HuH-7.5 (cell line): ENCODE measurements at regions not wholly inside any gene's neighbourhood (a gene's known extent, or its start where the extent isn't known, plus 50 kb on each side); places are given as distances from the start of the nearest gene placed in this dataset.

ENCODE experiments used
- DNase-seq: peaks from one replicate; pipeline ENCODE4 v3.0.0; 2011; ENCODE audit warnings: low spot score

DNA sequence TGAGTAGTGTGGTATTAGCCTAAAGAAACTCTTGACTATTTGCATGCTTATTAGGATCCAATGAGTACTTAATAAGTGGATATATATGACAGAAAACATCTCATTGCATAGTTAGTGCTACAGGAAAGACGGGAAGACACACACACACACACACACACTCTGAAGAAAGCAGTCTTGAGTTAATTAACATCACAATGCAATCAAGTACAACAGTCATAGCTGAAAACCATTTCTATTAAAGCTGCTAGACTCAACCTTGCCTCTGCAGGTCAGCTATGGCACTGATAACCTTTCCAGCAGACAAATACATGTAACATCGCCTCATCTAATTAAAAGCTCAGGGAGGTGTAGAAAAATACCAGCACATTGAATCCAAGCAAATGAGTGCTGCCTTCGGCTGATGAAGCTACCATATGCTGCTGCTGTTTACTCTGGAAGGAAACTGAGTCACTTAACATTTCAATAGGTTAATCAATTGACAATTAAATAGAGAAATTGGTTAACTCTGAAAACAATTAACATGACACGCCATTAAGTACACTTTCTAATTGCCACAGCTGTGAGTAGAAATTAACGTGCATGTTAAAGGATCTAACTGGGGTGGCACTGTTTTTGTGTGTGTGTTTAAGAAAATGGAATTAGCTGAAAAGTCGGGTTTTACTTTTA lies 93.2 kb upstream of the OTX2 start:
- DNase-seq, result no peak

DNA sequence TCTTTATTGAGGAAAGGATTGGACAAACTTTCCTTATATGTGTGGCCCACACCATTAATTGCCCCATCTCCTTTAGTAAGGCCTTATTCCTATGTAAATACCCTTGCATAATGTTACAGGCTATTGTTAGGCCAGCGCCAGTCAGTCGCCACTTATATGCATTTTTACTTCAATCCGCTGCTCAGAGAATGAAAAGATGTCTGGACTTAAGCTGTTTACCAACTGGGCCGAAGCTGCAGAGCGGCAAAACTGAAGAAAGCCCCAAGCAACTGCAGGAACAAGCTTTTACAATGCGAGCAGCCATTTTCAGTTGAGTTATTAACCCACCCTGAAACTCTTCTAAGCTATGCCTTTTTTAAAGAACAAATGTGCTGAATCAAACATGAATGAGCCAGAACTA lies 92.1 kb upstream of the OTX2 start:
- DNase-seq, result no peak

DNA sequence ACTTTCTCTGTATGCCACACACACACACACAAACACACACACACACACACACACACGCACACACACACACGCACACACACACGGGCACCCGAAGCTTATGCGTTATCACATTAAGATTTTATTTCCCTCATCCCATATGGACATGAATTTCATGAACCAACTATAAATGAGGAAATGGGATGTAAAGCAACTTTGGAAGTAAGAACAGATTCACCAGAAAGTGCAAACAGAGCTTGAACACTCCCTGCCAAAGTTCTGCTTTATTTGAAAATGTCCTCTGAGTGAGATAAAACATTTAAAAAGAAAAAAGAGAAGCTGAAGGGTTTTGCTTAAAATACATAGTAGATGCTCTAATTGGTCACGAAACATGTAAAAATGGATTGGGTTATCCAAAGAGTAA lies 90.4 kb upstream of the OTX2 start:
- no peak for DNase-seq

DNA sequence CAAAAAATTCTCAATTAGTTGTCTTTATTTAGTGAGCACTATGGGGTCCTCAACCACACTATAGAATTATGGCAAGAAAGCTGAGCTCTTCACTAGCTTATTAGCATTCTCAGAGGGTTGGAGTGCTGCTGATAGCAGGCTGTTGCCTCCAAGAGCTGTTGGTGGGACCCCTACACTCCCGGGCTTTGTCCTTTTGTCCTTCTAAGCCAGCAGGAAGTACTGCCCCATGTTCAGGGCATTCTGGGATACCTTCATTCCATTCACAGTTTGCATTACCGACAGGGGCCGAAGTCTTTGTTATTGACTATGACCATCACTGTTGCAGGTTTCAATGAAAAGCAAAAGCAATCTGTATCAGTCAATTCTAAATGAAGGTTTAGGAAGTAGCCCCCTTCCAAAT lies 89.5 kb upstream of the OTX2 start:
- no peak for DNase-seq

DNA sequence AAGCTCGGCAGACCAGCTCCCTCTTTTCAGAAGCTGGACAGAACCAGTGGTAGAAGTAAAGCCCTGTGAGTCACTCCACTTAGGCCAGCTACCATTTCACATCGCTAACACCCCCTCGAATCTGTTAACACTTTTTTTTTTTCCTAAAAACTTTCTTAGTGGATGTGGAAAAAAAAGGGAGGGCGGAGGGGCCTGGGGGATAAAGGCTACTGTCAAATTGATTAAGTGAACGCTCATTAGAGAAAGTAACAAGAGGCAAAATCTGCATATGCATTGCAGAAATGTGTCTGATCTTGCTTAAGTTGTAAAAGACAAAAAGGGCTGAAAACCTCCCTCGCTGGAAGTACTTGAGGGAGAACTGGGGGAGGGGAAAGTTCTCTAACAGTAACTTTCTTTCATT lies 86.6 kb upstream of the OTX2 start:
- no peak for DNase-seq

DNA sequence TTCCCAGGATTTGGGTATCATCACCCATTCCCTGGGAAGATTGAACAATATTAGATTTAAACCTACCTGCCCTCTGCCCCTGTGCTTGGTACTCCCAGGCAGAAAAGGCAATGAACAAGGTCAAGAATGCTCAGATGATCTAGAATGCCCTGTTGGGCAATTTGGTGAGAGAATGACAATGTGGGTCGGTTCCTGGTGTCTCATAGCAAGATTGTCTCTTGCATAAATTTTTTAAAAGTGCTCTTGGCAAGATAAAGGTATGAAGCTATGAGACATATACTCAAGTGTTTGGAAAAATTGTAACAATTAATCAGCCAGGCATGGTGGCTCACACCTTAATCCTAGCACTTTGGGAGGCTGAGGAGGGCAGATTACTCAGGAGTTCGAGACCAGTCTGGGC lies 86.0 kb upstream of the OTX2 start:
- no peak for DNase-seq

DNA sequence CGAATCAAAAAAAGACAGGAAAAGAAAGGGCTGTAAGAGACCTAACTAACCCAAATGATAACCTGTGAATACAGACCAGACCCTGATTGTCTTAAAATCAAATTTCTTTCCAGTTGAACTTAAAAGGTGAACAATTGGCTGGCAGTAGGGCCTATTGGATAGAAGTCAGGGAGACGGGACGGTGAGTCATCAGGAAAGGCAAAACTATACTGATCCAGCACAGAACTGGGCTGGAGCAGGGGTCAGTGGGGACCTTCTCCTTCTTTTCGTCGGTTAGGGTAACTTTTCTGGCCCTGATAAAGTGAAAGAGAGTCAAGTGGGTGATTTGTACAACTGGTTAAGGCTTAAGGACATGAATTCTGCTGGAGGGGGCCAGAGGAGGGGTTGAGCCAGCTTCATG lies 84.9 kb upstream of the OTX2 start:
- no peak for DNase-seq

DNA sequence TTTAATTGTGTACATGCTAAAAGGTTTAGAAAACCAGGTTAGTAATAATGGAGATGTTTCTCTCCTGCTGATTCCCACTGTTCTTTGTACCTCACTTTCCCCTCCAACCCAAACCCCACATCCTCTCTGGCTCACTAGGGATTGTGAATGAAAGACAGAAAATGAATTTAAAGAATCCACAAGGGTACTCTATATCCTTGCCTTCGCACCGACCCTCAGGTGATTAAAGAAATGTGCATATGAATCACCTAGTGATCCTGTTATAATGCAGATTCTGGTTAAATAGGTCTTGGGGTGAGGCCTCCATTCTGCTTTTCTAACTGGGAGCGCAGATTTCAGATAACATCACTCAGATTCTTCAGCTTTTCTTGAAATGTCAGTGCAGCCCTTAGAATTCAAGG lies 84.3 kb upstream of the OTX2 start:
- DNase-seq, result no peak

DNA sequence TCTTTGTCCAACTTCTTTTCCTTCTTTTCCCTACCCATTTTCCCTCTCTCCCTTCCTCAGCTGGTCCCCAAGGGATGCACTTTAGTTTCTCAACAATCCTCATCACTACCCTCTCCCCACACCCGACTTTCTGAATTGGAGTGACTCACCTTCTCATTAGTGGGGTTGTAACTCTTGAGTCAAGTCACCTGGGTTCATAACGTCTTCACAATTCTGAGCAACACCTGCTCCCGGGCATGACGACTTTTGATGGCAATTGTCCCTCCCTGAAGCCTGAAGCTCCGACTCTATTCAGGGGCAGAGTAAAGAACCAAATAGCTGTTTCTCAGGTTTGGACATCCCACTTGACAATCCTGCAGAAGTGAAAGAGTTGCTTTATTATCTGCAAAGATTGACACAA lies 82.7 kb upstream of the OTX2 start:
- DNase-seq, result no peak

DNA sequence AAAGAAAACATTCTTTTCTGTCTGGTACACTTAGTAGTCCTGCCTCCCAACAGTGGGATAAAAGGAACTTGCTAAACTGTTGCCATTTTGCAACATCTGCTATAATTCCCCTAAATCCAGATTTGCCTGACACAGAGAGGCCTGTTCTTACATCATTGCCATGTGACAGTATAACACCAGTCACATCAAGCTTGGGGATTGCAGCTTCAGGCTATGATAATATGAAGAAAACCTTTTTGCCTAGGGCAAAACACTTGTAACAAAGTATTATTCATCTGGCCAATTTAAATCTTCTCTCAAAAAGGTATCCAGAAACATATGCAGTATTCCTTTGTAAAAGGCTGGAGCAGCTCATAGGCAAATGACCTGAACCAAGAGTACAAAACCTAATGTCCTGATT lies 80.9 kb upstream of the OTX2 start:
- no peak for DNase-seq

DNA sequence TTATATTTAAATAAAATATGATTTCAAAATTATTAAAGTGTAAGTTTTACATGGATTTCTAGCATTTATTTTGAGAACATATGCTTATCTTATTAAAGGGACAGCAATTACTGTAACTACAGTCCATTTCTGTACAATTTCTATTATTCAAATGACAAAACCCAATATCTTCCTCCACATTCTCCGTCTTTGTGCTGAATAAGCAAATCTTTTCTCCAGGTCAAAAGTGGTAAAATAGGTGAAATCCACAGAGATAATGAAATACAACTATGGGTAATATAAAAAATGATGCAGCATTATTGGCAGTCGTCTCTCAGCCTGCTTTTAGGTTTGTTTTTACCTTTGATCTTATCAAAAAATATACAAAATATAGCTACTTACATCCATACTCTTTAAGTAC lies 79.4 kb upstream of the OTX2 start:
- DNase-seq, result no peak

DNA sequence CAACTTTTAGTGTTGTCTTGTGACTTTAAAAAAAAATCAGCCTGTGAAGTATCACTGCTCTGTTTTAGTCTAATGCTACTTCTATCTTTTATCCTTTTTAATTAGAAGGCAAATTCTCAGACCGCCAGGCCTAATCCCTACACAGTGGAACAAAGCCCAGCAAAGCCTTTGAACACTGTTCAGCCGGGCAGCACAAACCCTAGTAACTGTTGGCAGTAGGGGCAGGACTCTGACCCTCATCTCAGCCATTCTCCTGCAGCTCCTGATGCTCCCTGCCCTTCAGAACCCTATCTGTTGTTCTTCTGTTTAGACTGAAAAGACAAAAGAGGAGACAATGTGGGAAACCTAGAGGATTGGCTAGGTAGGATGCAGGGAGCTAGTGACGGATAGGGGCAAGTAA lies 78.0 kb upstream of the OTX2 start:
- no peak for DNase-seq

DNA sequence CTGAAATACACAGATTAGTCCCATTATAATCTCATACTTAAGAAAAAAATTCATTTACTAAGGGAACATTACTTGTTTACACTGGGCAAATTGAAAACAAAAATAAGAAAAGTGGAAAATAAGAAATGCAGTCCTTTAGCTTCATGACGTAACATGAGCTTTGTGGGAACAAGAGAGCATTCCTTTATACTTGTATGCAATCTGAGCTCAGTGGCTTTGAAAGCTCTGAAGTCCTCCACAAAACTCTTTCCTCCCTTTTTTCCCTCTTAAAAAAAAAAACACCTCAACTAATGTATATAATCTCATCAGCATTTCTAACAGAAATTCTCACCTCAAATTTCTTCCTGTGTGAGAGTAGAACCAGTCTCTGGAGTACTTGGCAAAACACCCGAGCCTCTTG lies 76.9 kb upstream of the OTX2 start:
- no peak for DNase-seq

DNA sequence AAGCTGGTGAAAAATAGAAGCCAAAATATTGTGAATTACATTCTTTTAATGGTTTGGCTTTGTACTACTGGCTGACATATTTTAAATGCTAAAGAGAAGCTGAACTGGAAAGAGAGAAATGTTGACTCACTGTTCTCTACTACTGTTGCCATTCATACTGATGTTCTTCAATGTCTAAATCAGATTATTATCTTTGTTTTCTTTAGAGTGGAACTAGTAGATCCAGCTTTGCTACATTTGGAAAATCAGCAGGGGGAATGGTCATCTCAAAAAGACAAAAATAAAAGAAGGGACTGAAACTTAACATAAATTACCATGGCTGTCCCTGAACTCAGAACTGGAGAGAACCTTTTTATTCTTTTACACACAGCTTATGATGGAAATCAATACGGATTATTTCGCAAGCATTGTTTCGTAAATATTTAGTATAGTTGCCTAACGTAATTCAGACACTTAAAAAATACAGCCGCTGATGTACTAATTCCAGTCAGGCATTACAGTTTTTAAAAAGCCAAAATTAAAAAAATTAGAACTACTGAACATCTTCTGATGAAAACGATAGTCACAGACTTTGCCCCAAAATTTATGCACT lies 76.3 kb upstream of the OTX2 start:
- no peak for DNase-seq

DNA sequence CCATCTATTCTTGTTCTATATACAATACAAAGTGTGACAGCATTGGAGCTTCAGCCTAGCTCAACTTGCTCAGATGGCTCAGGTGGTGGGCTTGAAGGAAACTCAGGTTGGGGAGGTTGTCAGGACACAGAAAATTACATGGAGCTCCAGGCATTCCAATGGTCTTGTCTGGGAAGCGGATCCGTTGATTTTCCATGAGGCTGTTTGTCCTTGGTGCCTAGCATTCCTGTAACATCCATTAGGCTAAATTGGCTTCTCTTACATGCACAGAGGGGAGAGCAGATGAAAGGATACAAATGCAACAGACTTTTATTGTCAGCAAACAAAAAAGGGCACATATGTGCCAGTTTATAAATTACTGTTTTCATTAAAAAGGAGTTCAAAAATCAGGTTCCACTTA lies 75.5 kb upstream of the OTX2 start:
- DNase-seq, result no peak

DNA sequence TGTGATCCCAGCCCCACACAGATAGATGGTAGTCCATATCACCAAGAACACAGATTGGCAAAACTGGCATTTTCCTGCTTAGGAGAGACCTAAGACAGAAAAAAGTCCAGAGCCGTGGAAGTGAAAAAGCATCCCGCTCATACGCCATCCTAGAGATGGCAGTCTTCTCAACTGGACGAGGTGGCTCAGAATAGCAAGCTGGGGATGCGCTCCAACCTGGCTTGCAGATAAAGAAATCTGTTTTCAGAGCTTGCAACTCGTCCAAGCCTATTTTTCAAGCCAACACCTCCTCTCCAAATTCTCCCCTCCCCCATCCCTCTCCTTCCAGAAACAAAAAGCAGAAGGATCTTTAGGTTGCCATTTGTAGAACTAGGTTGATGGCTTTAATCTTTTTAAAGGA lies 74.3 kb upstream of the OTX2 start:
- DNase-seq, result no peak

DNA sequence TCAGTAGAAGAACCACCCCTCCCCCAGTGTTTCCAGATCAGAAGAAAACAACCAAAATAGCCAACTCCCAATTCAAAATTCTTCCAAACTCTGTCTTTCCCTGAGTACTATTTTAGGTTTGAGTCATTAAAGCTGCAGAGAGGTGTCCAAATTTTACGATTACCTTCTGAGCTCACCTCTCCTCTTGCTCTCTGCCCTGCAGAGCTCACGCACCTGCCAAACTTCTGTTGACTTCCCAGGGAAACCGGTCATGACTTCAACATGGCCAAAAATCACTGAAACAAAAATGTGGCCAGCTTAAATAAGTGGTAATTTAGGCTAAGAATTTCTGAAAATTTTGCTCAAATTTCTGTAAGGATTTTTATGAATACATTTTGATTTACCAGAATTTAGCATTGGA lies 70.9 kb upstream of the OTX2 start:
- no peak for DNase-seq

DNA sequence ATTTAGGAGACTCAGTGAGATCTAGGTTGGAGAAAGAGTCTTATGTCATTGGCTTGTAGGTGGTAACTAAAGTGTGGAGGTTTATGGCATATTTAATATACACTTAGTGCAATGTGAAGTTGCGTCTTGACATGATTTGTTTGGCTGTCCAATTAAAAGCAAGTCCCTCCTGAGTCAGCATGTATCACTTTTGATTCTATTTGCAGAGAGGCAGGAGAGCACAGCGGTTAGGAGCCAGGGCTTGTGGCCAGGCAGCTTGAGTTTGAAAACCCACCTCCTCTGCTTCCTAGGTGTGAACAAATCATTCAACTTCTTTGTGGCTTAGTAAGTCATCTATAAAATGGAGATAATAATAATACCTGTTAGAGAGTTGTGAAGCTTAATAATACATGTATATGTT lies 68.5 kb upstream of the OTX2 start:
- no peak for DNase-seq

DNA sequence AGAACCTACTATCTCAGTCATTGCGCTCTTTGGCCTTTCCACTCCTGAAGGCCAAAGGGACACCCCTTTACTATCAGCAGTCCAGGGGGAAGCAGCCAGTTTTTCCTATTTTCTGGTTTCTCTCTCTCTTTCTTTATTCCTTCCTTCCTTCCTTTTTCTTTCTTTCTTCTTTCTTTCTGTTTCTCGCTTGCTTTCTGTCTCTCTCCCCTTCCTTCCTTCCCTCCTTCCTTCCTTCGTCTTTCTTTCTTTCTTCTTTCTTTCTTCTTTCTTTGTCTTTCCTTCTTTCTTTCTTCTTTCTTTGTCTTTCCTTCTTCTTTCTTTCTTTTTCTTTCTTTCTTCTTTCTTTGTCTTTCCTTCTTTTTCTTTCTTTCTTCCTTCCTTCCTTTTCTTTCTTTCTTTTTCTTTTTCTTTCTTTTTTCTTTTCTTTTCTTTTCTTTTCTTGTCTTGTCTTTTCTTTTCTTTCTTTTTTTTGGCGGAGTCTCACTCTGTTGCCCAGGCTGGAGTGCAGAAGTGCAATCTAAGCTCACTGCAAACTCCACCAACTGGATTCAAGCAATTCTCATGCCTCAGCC lies 64.9 kb upstream of the OTX2 start:
- no peak for DNase-seq

DNA sequence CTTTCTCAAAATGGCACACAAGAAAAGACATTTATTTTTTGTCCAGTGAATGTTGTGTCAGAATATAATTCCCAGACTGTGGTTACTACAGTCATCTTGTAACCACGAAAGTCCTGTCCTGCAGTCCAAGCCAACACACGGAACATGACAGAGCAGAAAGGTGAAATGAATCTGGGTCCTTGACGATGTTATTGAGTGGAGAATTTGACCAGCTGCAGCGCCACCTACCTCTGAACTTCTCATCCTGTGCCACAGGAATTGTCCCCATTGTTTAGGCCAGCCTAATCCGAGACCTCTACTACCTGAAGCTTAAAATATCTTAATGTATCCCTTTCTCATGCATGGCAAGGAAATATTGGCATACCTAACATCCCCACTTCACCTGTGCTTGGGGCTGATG lies 64.1 kb upstream of the OTX2 start:
- DNase-seq, result no peak

DNA sequence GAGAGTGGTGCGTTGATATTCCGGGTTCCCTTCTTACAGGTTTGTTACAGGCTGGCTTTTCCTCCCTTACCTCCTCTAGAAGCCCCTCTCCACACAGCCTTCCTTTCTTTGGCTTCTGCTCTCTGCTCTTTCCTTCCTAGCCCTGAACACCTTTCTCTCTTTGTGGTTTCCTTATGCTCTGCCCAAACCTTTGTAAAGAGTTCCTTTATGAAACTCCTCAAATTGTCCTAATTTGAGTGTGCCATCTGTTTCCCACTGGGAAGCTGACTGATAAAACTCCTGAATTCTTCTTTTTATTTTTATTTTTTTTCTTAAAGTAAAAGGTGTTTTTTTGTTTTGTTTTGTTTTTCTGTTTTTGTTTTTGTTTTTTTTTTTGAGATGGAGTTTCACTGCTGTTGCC lies 60.1 kb upstream of the OTX2 start:
- no peak for DNase-seq

DNA sequence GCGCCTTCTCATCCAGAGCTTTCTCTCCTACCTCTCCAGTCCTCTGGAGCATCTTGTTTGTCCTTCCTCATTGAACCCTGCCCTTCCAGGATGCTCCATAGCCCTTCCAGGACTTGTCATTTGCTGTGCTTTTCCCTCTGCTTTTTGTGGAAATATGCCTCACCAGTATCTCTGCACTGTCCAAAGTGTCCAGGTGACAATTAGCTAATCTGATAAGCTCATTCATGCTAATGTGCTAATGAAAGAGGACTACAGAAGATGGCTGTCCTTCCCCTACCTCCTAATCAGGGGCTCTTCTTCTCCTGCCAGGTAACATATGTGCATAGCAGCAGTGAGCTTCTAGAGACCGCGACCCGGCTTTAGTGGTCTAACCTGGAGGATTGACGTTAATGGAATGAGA lies 58.4 kb upstream of the OTX2 start:
- no peak for DNase-seq

DNA sequence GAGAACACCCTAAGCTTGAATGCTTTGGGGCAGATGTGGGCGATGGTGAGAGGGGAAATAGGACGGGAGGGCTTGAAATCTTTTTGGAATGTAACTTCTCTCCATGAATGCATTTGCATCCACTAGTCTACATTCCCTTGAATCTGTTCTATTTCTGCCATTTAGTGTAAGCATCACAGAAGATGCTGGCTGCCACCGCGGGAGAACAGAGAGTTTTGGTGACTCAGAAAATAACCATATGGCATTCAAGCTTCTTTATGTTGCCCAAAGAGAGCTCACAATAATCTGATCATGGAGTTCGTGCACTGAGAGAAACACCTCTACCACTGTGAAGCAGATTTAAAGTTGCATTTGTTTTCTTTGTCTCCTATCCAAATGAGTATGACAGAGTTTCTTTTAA lies 52.6 kb upstream of the OTX2 start:
- no peak for DNase-seq

DNA sequence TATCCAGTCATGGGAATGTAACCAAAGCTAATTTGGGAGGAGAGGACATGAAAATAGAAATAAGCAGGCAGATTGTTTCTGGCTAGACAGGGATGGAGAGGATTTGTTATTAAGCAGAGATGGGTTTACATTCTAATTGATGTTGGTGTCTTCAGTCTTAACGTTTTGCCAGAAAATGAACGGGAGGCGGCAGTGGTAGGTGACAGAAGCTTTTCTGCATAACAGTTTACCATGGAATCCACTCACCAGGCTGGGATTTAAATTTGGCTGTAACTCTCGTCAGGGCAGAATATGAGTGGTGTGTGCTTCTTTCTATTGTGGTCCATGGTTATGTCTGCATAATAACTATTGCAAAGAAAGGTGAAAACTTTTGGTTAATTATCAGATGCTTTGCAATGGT lies 50.2 kb upstream of the OTX2 start:
- no peak for DNase-seq
